ENCODE measurements at regions not wholly inside any gene's neighbourhood (a gene's known extent, or its start where the extent isn't known, plus 50 kb on each side); places are given as distances from the start of the nearest gene placed in this dataset.

DNA sequence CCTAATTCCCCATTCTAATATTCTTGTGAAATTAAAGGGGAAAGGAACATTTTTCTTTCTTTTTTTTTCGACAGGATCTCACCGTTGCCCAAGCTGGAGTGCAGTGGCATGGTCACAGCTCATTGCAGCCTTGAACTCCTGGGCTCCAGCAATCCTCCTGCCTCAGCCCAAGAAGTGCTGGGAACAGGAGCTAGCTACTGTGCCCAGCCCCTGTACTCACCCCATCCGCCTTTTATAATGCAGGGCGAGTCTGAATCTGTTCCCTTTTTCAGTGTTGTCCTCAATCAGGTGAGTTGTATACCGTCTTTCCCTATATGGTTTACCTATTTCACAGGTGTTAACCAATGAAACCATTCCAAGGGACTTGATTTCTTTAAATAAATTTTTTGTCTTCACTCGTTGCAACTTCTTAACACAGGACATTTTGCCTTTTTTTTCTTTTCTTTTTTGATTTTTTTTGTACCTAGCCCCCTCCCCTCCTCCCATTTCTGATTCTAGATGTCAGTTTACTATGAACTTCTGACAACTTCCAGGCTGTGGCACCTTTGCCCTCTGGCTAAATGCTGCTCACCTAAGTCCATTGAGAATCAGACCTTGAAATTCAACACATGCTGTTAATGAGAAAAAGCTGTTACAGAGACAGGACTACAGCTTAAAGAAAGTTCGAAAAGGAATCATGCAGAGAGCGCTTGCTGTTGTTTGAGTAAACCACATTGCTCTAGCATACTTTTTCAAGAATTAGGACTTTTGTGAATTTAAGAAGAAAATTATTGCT is 562.1 kb upstream of the KLF12 start:
- Mint-ChIP-seq H3K27ac (no peak overlapping the region), H3K27me3 (no peaks in the 10 kb centered on the region), H3K4me3 (no peak overlapping the region), H3K36me3 (ENCODE audit: low read depth) (no peaks in the 10 kb centered on the region), H3K4me1 (no peaks in the 10 kb centered on the region), H3K9me3 (no peaks in the 10 kb centered on the region)
- no peak for DNase-seq
- CTCF ChIA-PET: no interaction called here
- POLR2A ChIA-PET: no interaction called here

DNA sequence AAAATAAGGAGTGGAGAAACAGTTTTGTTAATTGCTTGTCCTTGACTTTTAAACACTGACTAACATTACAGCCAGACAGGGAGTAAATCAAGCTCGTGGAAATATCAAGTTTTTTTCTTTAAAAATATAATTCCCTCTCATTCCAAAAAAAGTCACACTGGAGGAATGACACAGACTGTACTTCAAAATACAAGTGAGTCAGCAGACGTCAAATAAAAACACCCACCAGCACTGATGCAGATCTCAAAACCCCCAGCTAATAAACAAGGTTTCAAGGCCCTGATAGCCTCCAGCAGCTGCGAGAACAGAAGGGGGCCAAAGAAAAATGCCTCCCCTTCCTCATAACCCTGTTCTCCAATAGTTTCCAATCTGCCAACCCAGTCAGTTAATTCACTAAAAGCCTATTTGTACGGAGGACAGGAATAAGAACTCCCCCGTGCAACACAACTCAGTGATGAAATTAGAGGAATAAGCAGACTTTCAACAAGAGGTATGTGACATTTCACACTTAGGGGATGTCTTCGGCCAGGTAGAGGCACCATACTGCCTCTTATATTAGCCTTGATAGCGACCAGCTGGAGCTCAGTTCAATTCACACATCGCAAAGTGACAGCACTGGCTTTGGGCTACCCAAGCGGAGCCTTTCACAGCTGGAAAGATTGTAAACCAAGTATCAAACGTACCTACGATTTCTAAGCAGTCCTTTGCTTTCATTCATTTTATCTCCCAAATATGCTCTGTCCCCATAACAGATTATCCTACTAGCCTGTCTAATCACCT is 561.0 kb upstream of the KLF12 start:
- H3K36me3 Mint-ChIP-seq (ENCODE audit: low read depth): no peaks in the 10 kb centered on the region
- no peaks in the 10 kb centered on the region for H3K4me1 Mint-ChIP-seq
- no peaks in the 10 kb centered on the region for H3K9me3 Mint-ChIP-seq
- no peak overlapping the region for H3K4me3 Mint-ChIP-seq
- ChIA-PET POLR2A (no interaction called here), CTCF (no interaction called here)
- DNase-seq: no peak
- H3K27me3 Mint-ChIP-seq: no peaks in the 10 kb centered on the region
- H3K27ac Mint-ChIP-seq: no peak overlapping the region

DNA sequence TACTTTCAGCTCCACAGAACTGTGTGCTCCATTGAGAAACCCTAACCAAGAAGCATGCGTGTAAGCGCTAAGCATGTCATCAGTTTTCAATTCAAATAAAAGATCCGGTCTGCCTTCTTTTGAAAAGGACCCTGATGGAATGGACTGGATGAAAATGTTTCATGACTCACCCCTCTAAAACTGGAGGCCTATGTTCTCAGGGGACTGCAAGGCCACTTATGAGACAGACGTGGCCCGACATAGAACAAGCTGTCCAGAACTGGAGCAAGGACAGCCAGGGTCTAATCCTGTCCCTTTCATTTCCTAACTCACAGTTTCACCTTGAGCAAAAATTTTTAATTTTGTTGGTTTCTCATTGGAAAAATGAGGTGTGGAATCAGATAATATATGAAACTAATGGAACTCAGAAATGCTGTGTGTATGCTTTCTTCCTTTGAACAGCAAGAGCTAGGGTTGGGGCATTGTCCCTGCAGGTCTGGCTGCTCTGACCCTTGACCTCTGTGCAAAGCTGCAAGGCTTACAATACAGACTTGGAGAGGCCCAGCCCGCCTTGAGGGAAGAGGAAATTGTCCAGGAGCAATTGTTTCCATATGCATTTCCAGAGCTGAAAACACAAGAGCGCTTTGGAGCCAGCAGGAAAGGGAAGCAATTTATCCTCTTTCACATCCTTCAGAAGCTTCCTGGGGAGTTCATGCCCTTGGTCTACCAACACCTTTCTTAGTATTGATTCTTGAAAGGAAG is 553.4 kb upstream of the KLF12 start:
- DNase-seq: no peak
- Mint-ChIP-seq H3K27ac (no peak overlapping the region), H3K4me3 (no peak overlapping the region), H3K27me3 (no peaks in the 10 kb centered on the region), H3K4me1 (no peaks in the 10 kb centered on the region), H3K9me3 (no peaks in the 10 kb centered on the region), H3K36me3 (ENCODE audit: low read depth) (no peaks in the 10 kb centered on the region)
- POLR2A ChIA-PET: no interaction called here
- CTCF ChIA-PET: no interaction called here

DNA sequence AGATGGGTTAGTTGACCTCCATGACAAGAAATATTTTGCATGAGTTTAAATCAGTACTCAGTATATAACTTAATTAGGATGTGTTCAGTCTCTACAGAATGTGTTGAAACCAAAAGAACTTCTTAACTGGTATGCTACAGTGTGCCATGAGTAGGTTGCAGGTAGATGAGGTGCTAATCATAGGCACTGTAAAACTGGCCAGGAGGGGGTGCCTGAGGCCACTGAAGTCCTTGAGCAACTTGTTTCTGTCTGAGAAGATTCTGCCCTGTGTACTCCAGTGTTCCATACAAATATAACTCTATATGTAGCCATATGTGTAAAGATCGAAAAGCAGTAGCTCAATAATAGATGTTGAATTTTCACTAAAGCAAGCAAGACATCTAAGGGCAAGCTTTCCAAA is 549.2 kb upstream of the KLF12 start:
- Mint-ChIP-seq H3K36me3 (ENCODE audit: low read depth) (no peaks in the 10 kb centered on the region), H3K27me3 (no peaks in the 10 kb centered on the region), H3K4me1 (no peaks in the 10 kb centered on the region), H3K4me3 (no peak overlapping the region), H3K27ac (no peak overlapping the region), H3K9me3 (no peaks in the 10 kb centered on the region)
- ChIA-PET POLR2A (no interaction called here), CTCF (no interaction called here)
- no peak for DNase-seq

DNA sequence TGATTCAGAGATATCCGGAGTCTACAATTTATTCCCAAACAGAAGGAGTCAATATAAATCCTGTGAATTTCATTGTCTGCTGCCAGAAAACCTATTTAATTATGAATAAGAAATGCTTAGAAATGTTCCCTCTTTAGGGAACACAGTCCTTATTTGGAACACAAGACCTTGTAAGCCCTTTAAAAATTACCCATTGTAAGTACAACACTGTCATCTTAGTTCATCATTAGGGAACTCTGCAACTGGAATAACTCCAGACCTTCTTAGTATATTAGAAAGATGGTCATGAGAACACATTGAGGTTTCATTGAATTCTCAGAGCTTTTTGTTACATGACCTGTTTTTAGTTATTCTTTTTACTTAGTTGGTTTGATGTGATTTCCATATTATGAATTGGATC is 548.5 kb upstream of the KLF12 start:
- Mint-ChIP-seq H3K27ac (no peak overlapping the region), H3K27me3 (no peaks in the 10 kb centered on the region), H3K9me3 (no peaks in the 10 kb centered on the region), H3K4me1 (no peaks in the 10 kb centered on the region), H3K36me3 (ENCODE audit: low read depth) (no peaks in the 10 kb centered on the region), H3K4me3 (no peak overlapping the region)
- POLR2A ChIA-PET: no interaction called here
- CTCF ChIA-PET: no interaction called here
- no peak for DNase-seq

DNA sequence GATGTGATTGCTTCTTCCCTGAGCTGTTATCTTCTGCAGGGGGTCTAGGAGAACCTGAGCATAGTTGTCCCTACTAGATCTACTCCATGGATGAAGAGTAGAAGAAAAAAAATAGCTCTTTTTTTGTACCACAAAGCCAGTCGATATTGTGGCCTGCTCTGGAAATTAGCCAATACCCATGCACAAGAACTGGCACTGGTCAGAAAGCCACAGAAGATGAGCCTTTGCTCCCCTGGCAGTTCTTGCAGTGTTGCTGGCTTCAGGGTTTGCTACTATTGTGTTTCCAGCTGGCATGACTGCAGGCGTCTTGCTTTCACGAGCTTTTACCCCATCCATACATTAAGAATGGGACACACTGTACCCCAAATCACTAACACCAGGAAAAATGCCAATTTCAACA is 547.7 kb upstream of the KLF12 start:
- Mint-ChIP-seq H3K4me1 (no peaks in the 10 kb centered on the region), H3K4me3 (no peak overlapping the region), H3K27me3 (no peaks in the 10 kb centered on the region), H3K9me3 (no peaks in the 10 kb centered on the region), H3K27ac (no peak overlapping the region), H3K36me3 (ENCODE audit: low read depth) (no peaks in the 10 kb centered on the region)
- CTCF ChIA-PET: no interaction called here
- no peak for DNase-seq
- POLR2A ChIA-PET: no interaction called here

DNA sequence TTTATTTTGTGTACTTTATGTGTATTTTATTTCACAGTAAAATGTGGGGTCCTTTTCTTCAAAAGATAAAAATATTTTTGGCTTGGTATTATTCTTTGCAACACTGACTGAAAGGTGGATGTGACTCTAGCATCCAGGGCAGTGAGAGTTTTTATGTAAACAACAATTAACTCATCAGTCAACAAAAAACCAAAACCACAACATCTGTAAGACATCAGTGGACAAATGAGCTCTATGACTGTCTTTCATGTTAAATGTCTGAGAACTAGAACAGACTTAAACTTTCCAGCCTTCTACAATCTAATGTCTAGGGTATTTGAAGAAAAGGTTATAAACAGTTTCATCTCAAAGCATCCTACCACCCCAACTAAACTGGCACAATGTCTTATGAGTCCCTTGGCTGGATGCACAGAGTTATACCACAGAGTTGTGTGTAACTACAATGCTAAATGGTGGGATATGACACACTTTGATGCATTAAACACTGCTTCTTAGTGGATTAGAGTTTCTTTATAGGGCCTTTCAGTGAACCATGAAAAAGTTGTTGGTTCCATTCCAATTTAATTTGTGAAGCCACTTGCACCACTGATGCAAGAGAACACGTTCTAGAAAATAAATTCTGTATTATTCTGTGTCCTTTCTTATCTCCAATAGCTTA is 544.2 kb upstream of the KLF12 start:
- CTCF ChIA-PET: no interaction called here
- no peak for DNase-seq
- H3K27me3 Mint-ChIP-seq: no peaks in the 10 kb centered on the region
- H3K4me3 Mint-ChIP-seq: no peak overlapping the region
- H3K9me3 Mint-ChIP-seq: no peaks in the 10 kb centered on the region
- POLR2A ChIA-PET: no interaction called here
- no peaks in the 10 kb centered on the region for H3K4me1 Mint-ChIP-seq
- H3K27ac Mint-ChIP-seq: no peak overlapping the region
- H3K36me3 Mint-ChIP-seq (ENCODE audit: low read depth): no peaks in the 10 kb centered on the region

DNA sequence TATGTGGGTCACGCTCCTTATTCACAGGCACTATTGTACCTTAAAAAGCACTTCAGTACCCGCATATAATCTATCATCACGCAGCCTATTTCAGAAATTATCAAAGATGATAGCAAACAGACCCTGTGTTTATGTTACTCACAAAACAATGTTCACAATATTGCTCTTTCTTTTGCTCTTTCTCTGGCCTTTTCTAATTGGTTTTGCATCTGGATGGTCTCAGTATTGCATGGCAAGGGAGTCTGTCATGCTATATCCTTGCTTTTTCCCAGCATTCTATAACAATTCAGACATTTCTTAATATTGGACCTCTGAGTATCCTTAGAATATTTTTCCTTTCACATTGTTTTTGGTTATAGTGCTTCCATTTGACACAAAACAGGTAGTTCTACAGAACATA is 541.8 kb upstream of the KLF12 start:
- Mint-ChIP-seq H3K27ac (no peak overlapping the region), H3K36me3 (ENCODE audit: low read depth) (no peaks in the 10 kb centered on the region), H3K9me3 (no peaks in the 10 kb centered on the region), H3K4me3 (no peak overlapping the region), H3K27me3 (no peaks in the 10 kb centered on the region), H3K4me1 (no peaks in the 10 kb centered on the region)
- no peak for DNase-seq
- POLR2A ChIA-PET: no interaction called here
- CTCF ChIA-PET: no interaction called here

DNA sequence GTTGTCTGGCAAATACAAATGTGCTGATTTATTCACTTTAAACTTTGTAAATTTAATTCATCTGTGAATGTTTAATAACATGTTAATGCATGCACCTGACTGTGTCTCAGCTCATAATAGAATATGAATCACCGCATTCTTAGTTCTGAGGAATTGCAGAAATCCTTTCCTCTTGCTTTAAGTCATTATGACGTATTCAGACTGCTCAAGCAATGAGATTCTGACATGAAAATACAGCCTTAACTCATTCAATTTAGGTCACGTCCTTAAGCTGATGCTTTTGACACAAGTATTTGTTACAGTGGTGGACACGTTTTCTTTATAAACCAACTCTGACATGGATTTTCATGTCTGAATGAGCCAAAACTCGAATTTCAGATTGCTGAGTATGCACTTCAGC is 541.0 kb upstream of the KLF12 start:
- Mint-ChIP-seq H3K4me3 (no peak overlapping the region), H3K27ac (no peak overlapping the region), H3K4me1 (no peaks in the 10 kb centered on the region), H3K9me3 (no peaks in the 10 kb centered on the region), H3K36me3 (ENCODE audit: low read depth) (no peaks in the 10 kb centered on the region), H3K27me3 (no peaks in the 10 kb centered on the region)
- POLR2A ChIA-PET: no interaction called here
- no peak for DNase-seq
- CTCF ChIA-PET: no interaction called here

DNA sequence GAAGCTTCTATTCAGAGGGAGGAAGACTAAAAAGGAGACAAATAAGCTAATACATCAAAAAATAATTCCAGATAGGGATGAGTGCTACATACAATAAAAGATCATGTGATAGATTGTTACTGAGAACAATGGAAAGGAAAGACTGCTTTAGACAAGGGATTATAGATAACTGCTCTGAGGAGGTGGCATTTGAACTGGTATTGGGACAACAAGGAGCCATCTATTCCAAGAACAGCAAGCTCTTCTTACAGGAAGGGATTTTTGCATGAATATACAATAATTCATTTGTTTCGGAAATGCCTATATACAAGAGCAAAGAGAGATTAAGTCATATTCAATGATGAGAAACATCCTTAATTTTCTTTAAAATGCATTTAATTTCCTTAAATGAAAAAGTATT is 540.5 kb upstream of the KLF12 start:
- ChIA-PET CTCF (no interaction called here), POLR2A (no interaction called here)
- H3K4me3 Mint-ChIP-seq: no peak overlapping the region
- no peak for DNase-seq
- H3K27me3 Mint-ChIP-seq: no peaks in the 10 kb centered on the region
- H3K27ac Mint-ChIP-seq: no peak overlapping the region
- H3K36me3 Mint-ChIP-seq (ENCODE audit: low read depth): no peaks in the 10 kb centered on the region
- H3K4me1 Mint-ChIP-seq: no peaks in the 10 kb centered on the region
- no peaks in the 10 kb centered on the region for H3K9me3 Mint-ChIP-seq

DNA sequence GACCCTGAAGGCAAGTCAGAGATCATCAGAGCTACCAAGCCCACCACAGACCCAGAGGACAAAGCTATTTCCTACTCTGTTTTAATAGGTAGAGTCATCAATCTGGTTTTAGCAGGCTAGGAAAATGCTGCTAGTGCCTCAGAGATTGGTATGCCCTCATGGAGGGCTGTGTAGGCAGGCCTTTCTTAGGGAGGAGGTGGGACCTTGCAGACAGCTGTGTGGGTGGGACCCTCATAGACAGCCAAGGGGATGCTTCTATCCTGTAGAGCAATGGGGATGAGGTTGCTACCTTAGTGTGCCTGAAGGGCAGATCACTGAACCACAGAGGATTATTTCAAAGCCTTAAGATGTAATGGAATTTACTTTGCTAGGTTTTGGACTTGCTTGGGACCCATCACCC is 534.9 kb upstream of the KLF12 start:
- Mint-ChIP-seq H3K27ac (no peak overlapping the region), H3K9me3 (no peaks in the 10 kb centered on the region), H3K4me3 (no peak overlapping the region), H3K4me1 (no peaks in the 10 kb centered on the region), H3K27me3 (no peaks in the 10 kb centered on the region), H3K36me3 (ENCODE audit: low read depth) (no peaks in the 10 kb centered on the region)
- POLR2A ChIA-PET: no interaction called here
- no peak for DNase-seq
- CTCF ChIA-PET: no interaction called here

DNA sequence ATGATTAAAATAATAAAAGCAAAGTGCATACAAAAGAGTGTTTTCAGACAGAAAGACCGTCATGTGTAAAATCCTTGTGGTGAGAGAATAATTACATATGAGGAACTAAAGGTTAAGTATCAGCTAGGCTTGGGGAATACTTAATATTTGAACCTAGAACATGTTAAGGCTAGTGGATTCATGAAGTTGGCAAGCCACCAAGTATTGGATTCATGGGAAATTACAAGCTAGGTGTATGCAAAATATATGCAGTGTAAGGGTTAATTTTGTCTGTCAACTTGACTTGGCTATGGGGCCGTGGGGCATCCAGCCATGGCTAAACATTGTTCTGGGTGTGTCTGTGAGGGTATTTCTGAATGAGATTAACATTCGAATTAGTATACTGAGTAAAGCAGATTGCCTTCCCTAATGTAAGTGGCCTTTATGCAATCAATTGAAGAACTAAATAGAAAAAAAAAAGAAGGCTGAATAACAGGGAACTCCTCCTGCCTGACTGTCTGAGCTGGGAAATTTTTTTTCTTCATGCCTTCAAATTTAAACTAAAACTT is 533.5 kb upstream of the KLF12 start:
- Mint-ChIP-seq H3K4me1 (no peaks in the 10 kb centered on the region), H3K9me3 (no peaks in the 10 kb centered on the region), H3K27me3 (no peaks in the 10 kb centered on the region), H3K4me3 (no peak overlapping the region), H3K27ac (no peak overlapping the region), H3K36me3 (ENCODE audit: low read depth) (no peaks in the 10 kb centered on the region)
- DNase-seq: no peak
- ChIA-PET POLR2A (no interaction called here), CTCF (no interaction called here)

DNA sequence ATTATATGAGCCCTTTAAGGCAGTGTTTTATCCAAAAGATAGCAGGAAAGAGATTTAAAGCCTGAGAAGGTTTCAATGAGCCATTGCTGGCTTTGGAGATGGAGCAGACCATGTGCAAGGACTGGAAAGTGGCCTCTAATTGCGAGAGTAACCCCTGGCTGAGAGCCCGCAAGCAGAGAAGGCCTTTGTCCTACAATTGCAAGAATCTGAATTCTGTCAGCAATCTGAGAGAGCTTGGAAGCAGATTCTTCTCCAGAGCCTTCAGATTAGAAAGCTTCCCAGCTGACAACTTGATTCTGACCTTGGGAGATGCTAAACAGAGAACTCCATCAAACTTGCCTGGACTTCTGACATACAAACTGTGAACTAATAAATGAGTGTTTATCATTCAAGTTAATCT is 528.7 kb upstream of the KLF12 start:
- Mint-ChIP-seq H3K27ac (no peak overlapping the region), H3K4me1 (no peaks in the 10 kb centered on the region), H3K36me3 (ENCODE audit: low read depth) (no peaks in the 10 kb centered on the region), H3K4me3 (no peak overlapping the region), H3K9me3 (no peaks in the 10 kb centered on the region), H3K27me3 (no peaks in the 10 kb centered on the region)
- ChIA-PET POLR2A (no interaction called here), CTCF (no interaction called here)
- DNase-seq: no peak

Measured in activated CD4-positive, alpha-beta memory T cell treated with anti-CD3 and anti-CD28 coated beads, Interleukin-2, amount 10 ng/mL, durations not matched to agents 7 days and 5 days (primary cell).